T follicular helper cell (primary cell): ENCODE measurements at regions not wholly inside any gene's neighbourhood (a gene's known extent, or its start where the extent isn't known, plus 50 kb on each side); places are given as distances from the start of the nearest gene placed in this dataset.

Source experiments
- DNase-seq: peaks from one replicate; pipeline ENCODE4 v3.0.0-alpha.2; 2020; ENCODE audit warnings: low read depth

GRCh38 chr18:37741032-37741623, 175.5 kb upstream of the CELF4 start:
- DNase-seq, result no peak

- no peak for DNase-seq
Observed at GRCh38 chr18:37734406-37734805, 168.8 kb upstream of the CELF4 start.

- no peak for DNase-seq
Observed at GRCh38 chr18:37729716-37730115, 164.1 kb upstream of the CELF4 start.

- no peak for DNase-seq
Observed at GRCh38 chr18:37724206-37724605, 158.6 kb upstream of the CELF4 start.

- DNase-seq, result no peak
Observed at GRCh38 chr18:37721544-37722522, 156.2 kb upstream of the CELF4 start.

DNA sequence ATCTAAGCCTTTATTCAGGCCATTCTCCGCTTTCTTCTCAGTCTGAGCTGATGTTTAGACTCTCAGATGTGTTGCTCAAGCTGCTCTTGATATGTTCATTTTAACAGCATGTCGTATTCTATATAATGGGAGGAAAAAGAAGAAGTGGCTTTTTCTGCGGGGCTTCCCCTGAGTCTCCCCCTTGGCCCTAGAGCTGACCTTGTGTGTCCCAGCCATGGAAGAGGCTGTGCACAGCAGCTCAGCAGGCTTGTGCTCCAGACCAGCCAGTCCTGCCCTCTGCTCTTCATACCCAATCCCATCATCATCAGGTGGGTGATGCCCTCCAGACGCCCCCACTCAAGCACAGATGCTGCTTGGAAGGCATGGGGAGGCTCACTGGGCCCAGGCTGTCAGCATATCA, 155.1 kb upstream of the CELF4 start:
- DNase-seq, result no peak

DNA sequence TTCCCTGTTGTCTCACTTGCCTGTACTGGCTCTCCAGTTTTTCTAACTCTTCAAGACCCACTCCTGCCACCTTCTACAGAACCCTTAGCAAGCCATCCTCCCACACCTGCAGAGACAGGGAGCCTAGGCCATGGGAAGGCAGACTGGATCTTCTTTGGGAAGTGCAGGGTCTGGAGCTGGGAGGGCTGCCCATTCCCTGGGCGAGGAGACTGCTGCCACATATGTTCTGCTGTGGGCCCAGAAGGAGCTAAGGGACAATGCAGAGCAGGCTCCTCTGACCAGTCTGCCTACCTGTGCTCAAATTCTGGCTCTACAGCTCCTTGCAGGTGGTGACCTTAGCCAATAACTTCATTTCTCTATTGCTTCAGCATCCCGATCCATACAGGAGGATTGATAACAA, 152.1 kb upstream of the CELF4 start:
- DNase-seq, result no peak

DNA sequence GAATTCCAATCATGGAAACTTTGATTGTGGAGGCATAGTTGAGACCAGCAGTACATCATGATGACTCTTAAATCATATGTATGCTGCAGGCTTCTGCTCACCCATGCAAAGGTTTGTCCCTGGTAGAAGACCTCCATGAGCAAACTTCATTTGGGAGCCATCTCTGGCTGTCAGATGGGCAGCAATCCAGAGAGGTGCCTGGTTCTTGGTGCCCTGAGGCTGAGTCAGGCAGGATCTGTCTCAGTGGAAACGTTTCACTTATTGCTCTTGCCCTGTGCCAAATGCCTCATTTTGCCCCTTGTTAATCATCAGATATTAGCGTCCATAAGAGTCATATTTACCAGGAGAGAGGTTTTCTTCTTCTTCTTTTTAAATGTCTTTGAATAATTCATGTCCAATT, 151.5 kb upstream of the CELF4 start:
- no peak for DNase-seq

DNA sequence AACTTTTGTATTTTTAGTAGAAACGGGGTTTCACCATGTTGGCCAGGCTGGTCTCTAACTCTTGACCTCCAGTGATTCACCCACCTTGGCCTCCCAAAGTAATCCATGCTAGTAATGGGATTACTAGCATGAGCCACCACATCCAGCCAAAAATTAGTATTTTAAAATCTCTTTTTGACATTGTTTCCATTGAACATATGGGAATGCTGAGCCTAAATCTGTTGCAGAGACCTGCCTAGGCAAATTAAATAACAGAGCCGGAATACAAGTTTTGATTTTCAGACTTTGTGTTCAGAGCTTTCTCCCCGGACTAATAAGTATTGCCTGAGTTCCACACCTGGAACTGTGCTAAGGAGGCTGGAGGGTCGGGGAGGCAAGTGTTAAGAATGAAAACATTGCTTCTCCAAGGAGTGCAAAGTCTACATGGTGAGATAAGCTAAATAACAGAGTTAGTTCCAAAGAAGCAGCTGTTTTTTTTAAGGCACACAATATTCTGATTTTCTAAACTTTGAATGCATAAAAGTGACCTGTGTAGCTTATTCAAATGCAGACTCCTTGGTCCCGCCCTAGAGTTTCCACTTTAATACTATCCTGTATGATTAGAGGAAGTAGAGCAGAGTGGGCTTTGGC, 150.6 kb upstream of the CELF4 start:
- DNase-seq, result no peak

- no peak for DNase-seq
Observed at GRCh38 chr18:37714691-37715090, 149.1 kb upstream of the CELF4 start.

DNA sequence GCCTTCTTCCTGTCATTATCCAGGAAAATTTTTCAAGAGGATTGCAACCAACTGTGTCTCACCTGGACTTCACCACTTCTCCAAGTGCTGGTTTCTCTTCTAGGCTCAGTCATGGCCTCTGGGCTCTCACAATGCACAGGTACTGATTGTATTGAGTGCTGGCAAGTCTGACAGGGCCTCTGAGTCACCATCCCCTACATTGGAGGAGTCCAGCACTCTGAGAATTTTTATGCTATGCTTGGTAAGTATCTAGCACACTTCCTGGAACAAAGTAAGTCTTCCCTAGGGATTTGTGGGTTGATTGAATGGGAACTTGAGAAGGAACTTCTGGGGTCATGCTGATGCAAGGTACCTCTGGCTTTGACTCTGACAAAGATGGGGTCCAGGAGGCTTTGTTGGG, 147.2 kb upstream of the CELF4 start:
- no peak for DNase-seq

DNA sequence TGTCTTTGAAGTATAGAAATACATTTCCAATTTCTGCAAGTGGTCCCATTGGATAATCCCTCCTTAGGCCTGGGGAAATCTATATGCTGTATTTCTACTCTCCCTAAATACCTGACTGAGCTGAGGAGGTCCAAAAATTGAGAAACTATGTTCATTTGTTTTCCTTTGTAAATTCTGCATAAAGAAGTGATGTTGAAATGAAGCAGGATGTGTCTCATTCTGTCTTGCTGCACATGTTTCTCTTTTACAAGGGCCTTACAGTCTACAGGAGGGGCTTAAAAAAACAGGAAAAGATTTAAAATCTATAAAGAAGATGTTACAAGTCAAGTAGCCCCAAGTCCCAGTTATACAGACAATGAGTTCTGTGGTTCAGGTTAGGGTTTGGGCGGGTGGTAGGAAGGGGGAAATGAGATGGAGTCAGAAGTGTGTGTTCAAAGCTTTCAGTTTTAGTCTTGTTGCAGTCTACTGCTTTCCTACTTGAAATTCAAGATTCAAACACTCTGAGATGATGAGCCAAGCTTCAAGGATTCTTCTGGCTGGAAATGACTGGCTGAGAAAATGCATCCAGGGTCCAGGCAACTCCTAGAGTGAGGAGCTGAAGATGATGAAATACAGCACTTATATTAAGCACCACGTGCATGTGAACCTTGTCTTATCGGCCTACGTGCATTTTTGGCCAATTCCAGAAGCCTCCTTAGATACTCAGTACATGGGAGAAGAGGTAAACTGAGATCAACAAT, 146.3 kb upstream of the CELF4 start:
- DNase-seq, result no peak

- no peak for DNase-seq
Observed at GRCh38 chr18:37710726-37711125, 145.1 kb upstream of the CELF4 start.

- DNase-seq, result no peak
Observed at GRCh38 chr18:37709740-37710139, 144.1 kb upstream of the CELF4 start.

DNA sequence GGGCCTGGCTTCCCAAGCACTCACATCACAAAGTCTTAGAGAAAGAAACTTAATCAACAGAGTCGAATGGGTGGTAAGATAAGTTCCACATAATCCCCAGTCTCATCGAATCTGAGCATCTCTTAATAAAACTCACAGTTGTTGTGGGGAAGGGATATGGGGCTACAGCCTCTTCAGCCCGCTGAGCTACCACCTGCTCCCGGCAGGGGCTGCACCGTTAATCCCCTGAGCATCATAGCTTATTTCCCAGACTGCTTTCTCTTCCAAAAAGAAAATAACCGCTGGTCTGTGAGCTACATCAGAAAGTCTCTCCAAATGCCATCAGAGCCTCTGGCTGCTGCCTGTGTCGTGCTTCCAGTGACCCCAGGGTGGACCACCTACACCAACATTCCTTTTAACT, 139.4 kb upstream of the CELF4 start:
- DNase-seq, result no peak

- DNase-seq, result no peak
Observed at GRCh38 chr18:37702841-37703240, 137.2 kb upstream of the CELF4 start.

DNA sequence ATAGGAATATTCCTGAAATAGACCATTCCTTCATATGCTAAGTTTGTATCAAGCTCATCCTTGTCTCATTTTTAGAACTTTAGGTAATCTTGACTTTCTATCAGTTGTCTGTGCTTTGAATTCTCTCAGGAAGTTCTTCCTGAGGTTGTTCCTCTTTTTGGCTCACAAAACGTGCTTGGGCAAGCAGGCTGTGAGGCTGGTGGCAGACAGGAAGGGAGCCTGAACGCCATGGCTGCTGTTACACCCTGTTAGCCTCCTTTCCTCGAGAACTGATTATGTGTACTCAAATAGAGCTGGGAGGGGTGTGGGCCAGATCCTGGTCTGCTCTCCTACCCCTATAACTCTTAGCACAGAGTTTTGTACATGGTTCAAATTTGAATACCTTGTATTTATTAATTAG, 136.4 kb upstream of the CELF4 start:
- no peak for DNase-seq

DNA sequence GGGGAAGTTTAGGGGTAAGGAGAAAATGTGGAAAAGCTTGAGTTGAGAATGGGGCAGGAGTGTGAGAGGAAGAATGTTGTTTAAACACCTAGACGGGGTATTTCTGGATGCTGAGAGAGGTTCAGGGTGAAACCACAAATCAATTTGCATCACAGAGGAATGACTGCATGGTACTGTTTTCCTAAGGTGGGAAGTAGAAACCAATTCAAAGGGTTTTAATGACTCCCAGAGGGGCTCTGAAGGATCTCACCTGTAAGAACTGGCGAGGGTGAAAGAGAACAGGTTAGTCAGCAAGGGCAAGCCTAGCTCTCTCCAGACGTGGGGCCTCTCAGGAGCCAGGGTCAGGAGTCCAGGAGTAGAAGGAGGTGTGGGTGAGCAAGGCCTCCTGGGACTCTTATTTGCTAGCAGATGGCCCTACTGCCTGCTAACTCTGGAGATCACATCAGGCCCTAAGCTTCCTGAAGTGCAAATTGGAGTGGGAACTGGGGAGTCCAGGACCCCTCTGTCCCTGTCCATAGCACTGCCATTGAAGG, 133.0 kb upstream of the CELF4 start:
- no peak for DNase-seq

DNA sequence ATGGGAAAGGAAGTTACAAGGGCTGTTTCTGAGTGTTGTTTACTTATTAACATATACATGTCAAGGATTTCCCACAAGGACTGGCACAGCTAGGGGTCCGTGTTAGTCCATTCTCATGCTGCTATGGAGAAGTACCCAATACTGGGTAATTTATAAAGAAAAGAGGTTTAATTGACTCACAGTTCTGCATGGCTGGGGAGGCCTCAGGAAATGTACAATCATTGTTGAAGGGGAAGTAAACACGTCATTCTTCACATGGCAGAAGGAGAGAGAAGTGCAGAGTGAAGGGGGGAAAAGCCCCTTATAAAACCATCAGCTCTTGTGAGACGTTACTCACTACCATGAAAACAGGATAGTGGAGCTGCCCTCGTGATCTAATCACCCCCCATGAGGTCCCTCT, 128.9 kb upstream of the CELF4 start:
- no peak for DNase-seq

- DNase-seq, result no peak
Observed at GRCh38 chr18:37691162-37691561, 125.6 kb upstream of the CELF4 start.

DNA sequence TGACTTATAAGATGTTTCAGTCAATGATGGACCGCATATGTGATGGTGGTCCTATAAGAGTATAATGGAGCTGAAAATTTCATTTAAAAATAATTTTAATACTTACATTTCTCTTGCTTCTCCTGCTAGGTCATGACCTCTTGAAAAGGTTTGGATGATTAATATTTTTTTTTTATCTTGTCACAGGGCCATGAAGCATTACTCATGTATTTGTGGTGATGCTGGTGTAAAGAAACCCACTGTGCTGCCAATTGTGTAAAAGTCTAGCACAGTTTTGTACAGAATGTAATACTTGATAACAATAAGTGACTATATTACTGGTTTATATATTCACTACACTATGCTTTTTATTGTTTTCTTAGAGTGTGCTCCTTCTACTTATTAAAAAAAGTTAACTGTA, 124.2 kb upstream of the CELF4 start:
- no peak for DNase-seq

DNA sequence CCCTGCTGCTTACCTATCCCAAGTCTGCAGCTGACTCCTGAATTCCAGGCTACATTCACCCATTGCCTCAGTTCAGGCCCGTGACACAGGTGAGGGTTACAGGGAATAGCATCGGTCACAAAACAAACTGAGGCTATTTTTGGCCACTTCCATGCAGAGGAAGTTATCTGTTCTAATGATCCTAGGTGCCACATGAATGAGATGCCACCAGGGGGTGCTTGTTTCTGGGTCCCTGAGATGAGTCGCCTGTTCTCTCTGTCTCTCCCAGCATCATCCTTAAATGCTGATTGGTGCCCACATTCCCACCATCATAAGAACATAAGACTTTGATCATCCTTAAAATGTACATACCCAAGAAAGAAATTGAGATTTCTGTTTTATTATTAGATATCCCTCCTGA, 119.0 kb upstream of the CELF4 start:
- no peak for DNase-seq
